ENCODE measurements at regions not wholly inside any gene's neighbourhood (a gene's known extent, or its start where the extent isn't known, plus 50 kb on each side); places are given as distances from the start of the nearest gene placed in this dataset.
"Not testable (repeated sequence)": the region's sequence is repeated elsewhere in the genome, so short reads cannot be mapped to it uniquely, and the experiment has no call there.

DNA sequence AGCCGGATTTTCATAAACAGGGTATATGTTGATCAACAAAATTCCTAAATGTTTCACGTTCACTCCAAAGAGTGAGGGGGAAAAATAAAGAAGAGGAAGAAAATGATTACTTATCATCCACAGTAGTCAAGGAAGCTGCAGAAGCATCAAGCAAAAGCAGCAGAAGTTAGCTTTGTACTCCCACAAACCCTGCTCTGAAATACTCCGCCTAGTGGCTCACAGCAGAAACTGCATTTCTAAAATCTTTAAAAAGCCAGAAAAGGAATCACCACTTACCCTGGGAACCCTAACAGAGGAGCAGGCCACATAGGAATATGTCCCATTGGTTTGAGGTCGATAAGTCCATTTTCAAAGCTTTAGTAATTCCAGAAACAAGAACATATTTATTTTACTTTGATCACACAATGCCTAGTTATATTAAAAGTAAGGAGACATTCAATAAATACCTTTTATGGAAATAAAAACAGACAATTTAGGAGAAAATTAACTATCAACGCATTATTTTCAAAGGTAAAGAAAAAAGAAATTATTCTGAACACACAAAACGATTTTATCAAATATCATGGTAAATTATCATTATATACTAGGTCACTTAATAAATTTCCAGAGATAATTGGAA, 2199.5 kb upstream of the DEFB115 start:
- H3K36me3 ChIP-seq (ENCODE audit: control insufficient read depth in 2 of 2, extremely low read depth in 1 of 2, insufficient read depth in 2 of 2, low read length in 2 of 2); H3K27ac ChIP-seq (ENCODE audit: control insufficient read depth, insufficient read depth, low read length); H3K4me3 ChIP-seq (ENCODE audit: control insufficient read depth in 2 of 3, extremely low read depth in 1 of 3, insufficient read depth in 2 of 3, low read depth in 1 of 3, low read length in 3 of 3); H3K4me2 ChIP-seq (ENCODE audit: control insufficient read depth, extremely low read depth, insufficient read depth, low read depth, low read length); H3K9me3 ChIP-seq (ENCODE audit: control insufficient read depth, low read depth, low read length); H3K27me3 ChIP-seq (ENCODE audit: control insufficient read depth, extremely low read depth, insufficient read depth, low read length); FAIRE-seq; DNase-seq (ENCODE audit: low read depth, low spot score); dilution Hi-C loops (cut with MboI; ENCODE audit: extremely low pct_ligation_motif_present, low sequenced_read_pairs); H3K79me2 ChIP-seq (ENCODE audit: control insufficient read depth, insufficient read depth, low read length); H3K4me1 ChIP-seq (ENCODE audit: control insufficient read depth, extremely low read depth, insufficient read depth, low read length); H2AFZ ChIP-seq (ENCODE audit: control insufficient read depth, low read length); H3K9me1 ChIP-seq (ENCODE audit: control insufficient read depth, extremely low read depth, insufficient read depth, low read length); H3K9ac ChIP-seq (ENCODE audit: control insufficient read depth, extremely low read depth, insufficient read depth, low read length); H4K20me1 ChIP-seq (ENCODE audit: control insufficient read depth, extremely low read depth, insufficient read depth, low read length): not testable (repeated sequence)
- TF ChIP-seq, protein P1, sequence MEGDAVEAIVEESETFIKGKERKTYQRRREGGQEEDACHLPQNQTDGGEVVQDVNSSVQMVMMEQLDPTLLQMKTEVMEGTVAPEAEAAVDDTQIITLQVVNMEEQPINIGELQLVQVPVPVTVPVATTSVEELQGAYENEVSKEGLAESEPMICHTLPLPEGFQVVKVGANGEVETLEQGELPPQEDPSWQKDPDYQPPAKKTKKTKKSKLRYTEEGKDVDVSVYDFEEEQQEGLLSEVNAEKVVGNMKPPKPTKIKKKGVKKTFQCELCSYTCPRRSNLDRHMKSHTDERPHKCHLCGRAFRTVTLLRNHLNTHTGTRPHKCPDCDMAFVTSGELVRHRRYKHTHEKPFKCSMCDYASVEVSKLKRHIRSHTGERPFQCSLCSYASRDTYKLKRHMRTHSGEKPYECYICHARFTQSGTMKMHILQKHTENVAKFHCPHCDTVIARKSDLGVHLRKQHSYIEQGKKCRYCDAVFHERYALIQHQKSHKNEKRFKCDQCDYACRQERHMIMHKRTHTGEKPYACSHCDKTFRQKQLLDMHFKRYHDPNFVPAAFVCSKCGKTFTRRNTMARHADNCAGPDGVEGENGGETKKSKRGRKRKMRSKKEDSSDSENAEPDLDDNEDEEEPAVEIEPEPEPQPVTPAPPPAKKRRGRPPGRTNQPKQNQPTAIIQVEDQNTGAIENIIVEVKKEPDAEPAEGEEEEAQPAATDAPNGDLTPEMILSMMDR (optimal IDR thresholded peaks at IDR 0.05 in 1 of 3, IDR thresholded peaks at IDR 0.05 in 1 of 3, conservative IDR thresholded peaks at IDR 0.05 in 1 of 3; ENCODE audit: extremely low read depth in 1 of 3, insufficient read depth in 2 of 3, low read length in 3 of 3) = peak in 2 of 3 experiments; percentile 31 to 56

DNA sequence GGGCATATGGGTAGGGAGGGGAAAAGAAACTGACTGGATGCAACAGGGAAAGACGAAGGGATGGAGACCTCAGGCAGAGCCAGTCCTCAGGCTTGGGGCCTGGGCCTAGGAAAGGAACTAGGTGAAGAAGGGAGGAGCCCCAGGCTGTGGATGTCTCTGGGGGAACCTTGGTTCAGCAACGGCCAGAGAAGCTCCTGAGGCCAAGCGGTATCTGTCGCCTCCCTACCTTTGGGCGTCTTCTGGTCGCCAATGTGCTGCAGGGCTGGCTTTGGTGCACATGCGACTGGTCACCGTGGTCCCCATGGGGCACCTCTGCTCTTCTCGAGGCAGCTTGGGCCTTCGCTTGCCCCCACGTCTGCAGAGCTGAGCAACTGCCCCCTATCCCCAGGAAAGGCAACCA, 2195.0 kb upstream of the DEFB115 start:
- H3K79me2 ChIP-seq (ENCODE audit: control insufficient read depth, insufficient read depth, low read length); H3K36me3 ChIP-seq (ENCODE audit: control insufficient read depth in 2 of 2, extremely low read depth in 1 of 2, insufficient read depth in 2 of 2, low read length in 2 of 2); H3K9me3 ChIP-seq (ENCODE audit: control insufficient read depth, low read depth, low read length); H3K9ac ChIP-seq (ENCODE audit: control insufficient read depth, extremely low read depth, insufficient read depth, low read length); H3K27me3 ChIP-seq (ENCODE audit: control insufficient read depth, extremely low read depth, insufficient read depth, low read length); H3K4me2 ChIP-seq (ENCODE audit: control insufficient read depth, extremely low read depth, insufficient read depth, low read depth, low read length); FAIRE-seq; H4K20me1 ChIP-seq (ENCODE audit: control insufficient read depth, extremely low read depth, insufficient read depth, low read length); H2AFZ ChIP-seq (ENCODE audit: control insufficient read depth, low read length); H3K4me3 ChIP-seq (ENCODE audit: control insufficient read depth in 2 of 3, extremely low read depth in 1 of 3, insufficient read depth in 2 of 3, low read depth in 1 of 3, low read length in 3 of 3); H3K9me1 ChIP-seq (ENCODE audit: control insufficient read depth, extremely low read depth, insufficient read depth, low read length); DNase-seq (ENCODE audit: low read depth, low spot score); H3K4me1 ChIP-seq (ENCODE audit: control insufficient read depth, extremely low read depth, insufficient read depth, low read length); H3K27ac ChIP-seq (ENCODE audit: control insufficient read depth, insufficient read depth, low read length); dilution Hi-C loops (cut with MboI; ENCODE audit: extremely low pct_ligation_motif_present, low sequenced_read_pairs): not testable (repeated sequence)

DNA sequence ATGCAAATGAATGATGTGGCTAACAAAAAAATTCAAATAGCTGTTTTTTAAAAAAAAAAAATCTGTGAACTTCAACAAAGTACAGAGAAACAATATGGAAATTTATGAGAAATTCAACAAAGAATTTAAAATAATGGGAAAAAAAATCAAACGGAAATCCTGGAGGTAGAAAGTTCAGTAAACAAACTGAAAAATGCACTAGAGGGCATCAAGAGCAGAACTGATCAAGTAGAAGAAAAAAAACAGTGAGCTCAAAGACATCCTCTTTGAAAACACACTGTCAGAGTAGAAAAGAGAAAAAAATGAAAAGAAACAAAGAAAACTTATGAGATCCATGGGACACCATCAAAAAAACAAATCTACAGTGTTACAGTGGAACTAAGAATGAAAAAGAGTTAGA, 2191.1 kb upstream of the DEFB115 start:
- H3K9me3 ChIP-seq (ENCODE audit: control insufficient read depth, low read depth, low read length); DNase-seq (ENCODE audit: low read depth, low spot score); H3K4me3 ChIP-seq (ENCODE audit: control insufficient read depth in 2 of 3, extremely low read depth in 1 of 3, insufficient read depth in 2 of 3, low read depth in 1 of 3, low read length in 3 of 3); H2AFZ ChIP-seq (ENCODE audit: control insufficient read depth, low read length); H4K20me1 ChIP-seq (ENCODE audit: control insufficient read depth, extremely low read depth, insufficient read depth, low read length); FAIRE-seq; H3K36me3 ChIP-seq (ENCODE audit: control insufficient read depth in 2 of 2, extremely low read depth in 1 of 2, insufficient read depth in 2 of 2, low read length in 2 of 2); dilution Hi-C loops (cut with MboI; ENCODE audit: extremely low pct_ligation_motif_present, low sequenced_read_pairs); H3K9ac ChIP-seq (ENCODE audit: control insufficient read depth, extremely low read depth, insufficient read depth, low read length); H3K9me1 ChIP-seq (ENCODE audit: control insufficient read depth, extremely low read depth, insufficient read depth, low read length); H3K4me2 ChIP-seq (ENCODE audit: control insufficient read depth, extremely low read depth, insufficient read depth, low read depth, low read length); H3K4me1 ChIP-seq (ENCODE audit: control insufficient read depth, extremely low read depth, insufficient read depth, low read length); H3K27ac ChIP-seq (ENCODE audit: control insufficient read depth, insufficient read depth, low read length); H3K27me3 ChIP-seq (ENCODE audit: control insufficient read depth, extremely low read depth, insufficient read depth, low read length); H3K79me2 ChIP-seq (ENCODE audit: control insufficient read depth, insufficient read depth, low read length): not testable (repeated sequence)

DNA sequence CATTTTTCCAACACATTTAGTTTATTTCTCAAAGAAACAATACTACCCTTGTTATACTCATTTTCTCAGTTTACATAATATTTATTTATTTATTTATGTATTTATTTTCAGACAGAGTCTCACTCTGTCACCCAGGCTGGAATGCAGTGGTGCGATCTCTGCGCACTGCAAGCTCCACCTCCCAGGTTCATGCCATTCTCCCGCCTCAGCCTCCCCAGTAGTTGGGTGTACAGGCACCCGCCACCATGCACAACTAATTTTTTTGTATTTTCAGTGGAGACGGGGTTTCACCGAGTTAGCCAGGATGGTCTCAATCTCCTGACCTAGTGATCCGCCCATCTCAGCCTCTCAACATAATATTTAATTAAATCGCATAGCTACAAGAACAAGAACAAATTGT, 2183.8 kb upstream of the DEFB115 start:
- DNase-seq (ENCODE audit: low read depth, low spot score); H3K27me3 ChIP-seq (ENCODE audit: control insufficient read depth, extremely low read depth, insufficient read depth, low read length); H3K9me3 ChIP-seq (ENCODE audit: control insufficient read depth, low read depth, low read length); H2AFZ ChIP-seq (ENCODE audit: control insufficient read depth, low read length); H3K9ac ChIP-seq (ENCODE audit: control insufficient read depth, extremely low read depth, insufficient read depth, low read length); H3K36me3 ChIP-seq (ENCODE audit: control insufficient read depth in 2 of 2, extremely low read depth in 1 of 2, insufficient read depth in 2 of 2, low read length in 2 of 2); H3K27ac ChIP-seq (ENCODE audit: control insufficient read depth, insufficient read depth, low read length); H3K4me3 ChIP-seq (ENCODE audit: control insufficient read depth in 2 of 3, extremely low read depth in 1 of 3, insufficient read depth in 2 of 3, low read depth in 1 of 3, low read length in 3 of 3); H3K9me1 ChIP-seq (ENCODE audit: control insufficient read depth, extremely low read depth, insufficient read depth, low read length); H3K79me2 ChIP-seq (ENCODE audit: control insufficient read depth, insufficient read depth, low read length); H3K4me2 ChIP-seq (ENCODE audit: control insufficient read depth, extremely low read depth, insufficient read depth, low read depth, low read length); dilution Hi-C loops (cut with MboI; ENCODE audit: extremely low pct_ligation_motif_present, low sequenced_read_pairs); H3K4me1 ChIP-seq (ENCODE audit: control insufficient read depth, extremely low read depth, insufficient read depth, low read length); FAIRE-seq; H4K20me1 ChIP-seq (ENCODE audit: control insufficient read depth, extremely low read depth, insufficient read depth, low read length): not testable (repeated sequence)
